ENCODE measurements at regions not wholly inside any gene's neighbourhood (a gene's known extent, or its start where the extent isn't known, plus 50 kb on each side); places are given as distances from the start of the nearest gene placed in this dataset.
A peak's percentile ranks its signal among the peaks of the same experiment; 100 is the strongest.

GRCh38 chr15:72980661-72981060 lies 71.6 kb upstream of the NEO1 start:
- Histone ChIP-seq H3K4me1 (ENCODE audit: control insufficient read depth, insufficient read depth, low read length) (no peaks in the 10 kb centered on the region), H3K9me3 (ENCODE audit: control insufficient read depth, low read length) (peaks cover 13% of the 10 kb centered on the region), H3K4me3 (ENCODE audit: low read length) (no peak overlapping the region), H3K36me3 (ENCODE audit: control insufficient read depth, insufficient read depth, low read length, severe bottlenecking) (no peaks in the 10 kb centered on the region), H3K9ac (ENCODE audit: low read length) (no peak overlapping the region), H3K27me3 (replicated peaks; ENCODE audit: control insufficient read depth, insufficient read depth, low read length) (peaks cover 3% of the 10 kb centered on the region)
- DNase-seq (ENCODE audit: low read depth), result no peak

DNA sequence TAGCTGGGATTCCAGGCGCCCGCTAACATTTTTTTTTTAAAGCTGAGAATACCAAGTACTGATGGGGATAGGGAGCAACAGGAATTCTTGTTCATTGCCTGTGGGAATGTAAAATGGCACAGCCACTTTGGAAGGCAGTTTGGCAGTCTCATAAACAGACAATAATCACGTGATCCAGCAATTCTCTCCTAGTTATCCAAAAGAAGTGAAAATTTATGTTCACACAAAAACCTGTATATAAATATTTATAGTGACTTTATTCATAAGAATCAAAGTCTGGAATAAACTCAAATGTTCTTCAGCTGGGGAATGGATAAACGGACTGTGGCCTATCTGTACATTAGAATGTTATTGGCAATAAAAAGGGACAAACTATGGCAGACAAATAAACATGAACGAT lies 72.5 kb upstream of the NEO1 start:
- peaks cover 3% of the 10 kb centered on the region for H3K27me3 ChIP-seq (replicated peaks; ENCODE audit: control insufficient read depth, insufficient read depth, low read length)
- no peaks in the 10 kb centered on the region for H3K36me3 ChIP-seq (ENCODE audit: control insufficient read depth, insufficient read depth, low read length, severe bottlenecking)
- peaks cover 13% of the 10 kb centered on the region for H3K9me3 ChIP-seq (ENCODE audit: control insufficient read depth, low read length)
- no peak overlapping the region for H3K9ac ChIP-seq (ENCODE audit: low read length)
- no peak for DNase-seq (ENCODE audit: low read depth)
- H3K4me1 ChIP-seq (ENCODE audit: control insufficient read depth, insufficient read depth, low read length), result no peaks in the 10 kb centered on the region
- H3K4me3 ChIP-seq (ENCODE audit: low read length), result no peak overlapping the region

GRCh38 chr15:72979308-72979707 lies 73.0 kb upstream of the NEO1 start:
- Histone ChIP-seq H3K9me3 (ENCODE audit: control insufficient read depth, low read length) (peaks cover 8% of the 10 kb centered on the region), H3K4me3 (ENCODE audit: low read length) (no peak overlapping the region), H3K27me3 (replicated peaks; ENCODE audit: control insufficient read depth, insufficient read depth, low read length) (peaks cover 3% of the 10 kb centered on the region), H3K4me1 (ENCODE audit: control insufficient read depth, insufficient read depth, low read length) (no peaks in the 10 kb centered on the region), H3K9ac (ENCODE audit: low read length) (no peak overlapping the region), H3K36me3 (ENCODE audit: control insufficient read depth, insufficient read depth, low read length, severe bottlenecking) (no peaks in the 10 kb centered on the region)
- DNase-seq (ENCODE audit: low read depth), result no peak

DNA sequence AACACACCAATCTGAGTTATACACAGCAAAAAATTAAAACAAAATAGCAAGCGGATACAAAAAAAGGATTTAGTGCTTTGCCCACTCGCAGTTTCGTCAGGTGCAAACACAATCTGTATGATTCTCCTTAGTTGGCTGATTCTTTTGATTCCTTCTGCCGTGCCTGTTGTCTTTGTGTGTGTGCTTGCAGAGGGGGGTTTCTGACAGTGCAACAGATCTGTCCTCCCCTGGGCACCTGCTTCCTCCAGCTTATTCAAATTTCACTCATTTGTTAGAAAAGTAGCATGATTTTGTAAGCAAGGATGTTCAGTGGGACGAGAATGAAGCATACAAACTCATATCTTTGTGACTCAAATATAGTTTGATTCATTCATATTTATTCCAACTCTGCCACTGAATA lies 74.0 kb upstream of the NEO1 start:
- Histone ChIP-seq H3K36me3 (ENCODE audit: control insufficient read depth, insufficient read depth, low read length, severe bottlenecking) (no peaks in the 10 kb centered on the region), H3K27me3 (replicated peaks; ENCODE audit: control insufficient read depth, insufficient read depth, low read length) (peaks cover 3% of the 10 kb centered on the region), H3K9me3 (ENCODE audit: control insufficient read depth, low read length) (no peaks in the 10 kb centered on the region), H3K9ac (ENCODE audit: low read length) (no peak overlapping the region), H3K4me1 (ENCODE audit: control insufficient read depth, insufficient read depth, low read length) (no peaks in the 10 kb centered on the region), H3K4me3 (ENCODE audit: low read length) (no peak overlapping the region)
- DNase-seq (ENCODE audit: low read depth), result no peak

DNA sequence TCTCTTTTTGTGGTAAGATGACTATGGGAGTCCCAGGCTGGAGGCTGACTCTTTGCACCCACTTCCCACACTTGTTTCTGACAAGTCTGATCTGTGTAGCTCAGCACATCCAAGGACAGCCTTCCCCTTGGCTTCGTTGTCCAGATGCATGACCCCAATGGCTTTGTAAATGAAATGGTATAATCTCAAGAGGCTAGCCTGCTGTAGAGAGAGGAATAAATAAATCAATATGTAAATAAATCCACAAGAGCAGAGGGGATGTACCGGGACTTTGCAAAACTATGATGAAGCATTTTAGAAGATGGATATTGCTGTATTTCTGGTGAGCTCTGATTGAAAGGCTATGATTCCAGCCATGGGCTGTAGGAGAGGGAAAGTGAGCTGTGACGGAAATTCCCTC lies 79.9 kb upstream of the NEO1 start:
- H3K9ac ChIP-seq (ENCODE audit: low read length), result no peak overlapping the region
- H3K27me3 ChIP-seq (replicated peaks; ENCODE audit: control insufficient read depth, insufficient read depth, low read length), result peaks cover 3% of the 10 kb centered on the region
- DNase-seq (ENCODE audit: low read depth), result no peak
- H3K9me3 ChIP-seq (ENCODE audit: control insufficient read depth, low read length), result no peaks in the 10 kb centered on the region
- no peaks in the 10 kb centered on the region for H3K36me3 ChIP-seq (ENCODE audit: control insufficient read depth, insufficient read depth, low read length, severe bottlenecking)
- H3K4me1 ChIP-seq (ENCODE audit: control insufficient read depth, insufficient read depth, low read length), result peaks cover 12% of the 10 kb centered on the region
- peak overlapping the region; percentile 74 for H3K4me3 ChIP-seq (ENCODE audit: low read length)

GRCh38 chr15:72971766-72972165 lies 80.5 kb upstream of the NEO1 start:
- H3K36me3 ChIP-seq (ENCODE audit: control insufficient read depth, insufficient read depth, low read length, severe bottlenecking), result no peaks in the 10 kb centered on the region
- no peaks in the 10 kb centered on the region for H3K9me3 ChIP-seq (ENCODE audit: control insufficient read depth, low read length)
- peaks cover 12% of the 10 kb centered on the region for H3K4me1 ChIP-seq (ENCODE audit: control insufficient read depth, insufficient read depth, low read length)
- peak overlapping the region; percentile 22 for H3K9ac ChIP-seq (ENCODE audit: low read length)
- no peak for DNase-seq (ENCODE audit: low read depth)
- H3K4me3 ChIP-seq (ENCODE audit: low read length), result peak overlapping the region; percentile 74
- H3K27me3 ChIP-seq (replicated peaks; ENCODE audit: control insufficient read depth, insufficient read depth, low read length), result no peaks in the 10 kb centered on the region

GRCh38 chr15:72970933-72971760 lies 81.1 kb upstream of the NEO1 start:
- peak overlapping the region; percentile 74 for H3K4me3 ChIP-seq (ENCODE audit: low read length)
- DNase-seq (ENCODE audit: low read depth), result no peak
- H3K4me1 ChIP-seq (ENCODE audit: control insufficient read depth, insufficient read depth, low read length), result peaks cover 12% of the 10 kb centered on the region
- no peaks in the 10 kb centered on the region for H3K9me3 ChIP-seq (ENCODE audit: control insufficient read depth, low read length)
- no peaks in the 10 kb centered on the region for H3K27me3 ChIP-seq (replicated peaks; ENCODE audit: control insufficient read depth, insufficient read depth, low read length)
- H3K9ac ChIP-seq (ENCODE audit: low read length), result peak overlapping the region; percentile 22
- H3K36me3 ChIP-seq (ENCODE audit: control insufficient read depth, insufficient read depth, low read length, severe bottlenecking), result no peaks in the 10 kb centered on the region

- H3K27me3 ChIP-seq (replicated peaks; ENCODE audit: control insufficient read depth, insufficient read depth, low read length), result no peaks in the 10 kb centered on the region
- no peaks in the 10 kb centered on the region for H3K36me3 ChIP-seq (ENCODE audit: control insufficient read depth, insufficient read depth, low read length, severe bottlenecking)
- no peak for DNase-seq (ENCODE audit: low read depth)
- H3K4me1 ChIP-seq (ENCODE audit: control insufficient read depth, insufficient read depth, low read length), result peaks cover 12% of the 10 kb centered on the region
- no peak overlapping the region for H3K9ac ChIP-seq (ENCODE audit: low read length)
- no peaks in the 10 kb centered on the region for H3K9me3 ChIP-seq (ENCODE audit: control insufficient read depth, low read length)
- no peak overlapping the region for H3K4me3 ChIP-seq (ENCODE audit: low read length)
These were observed 83.7 kb upstream of the NEO1 start for GRCh38 chr15:72968531-72968922.

- Histone ChIP-seq H3K4me1 (ENCODE audit: control insufficient read depth, insufficient read depth, low read length) (peaks cover 12% of the 10 kb centered on the region), H3K9ac (ENCODE audit: low read length) (no peak overlapping the region), H3K4me3 (ENCODE audit: low read length) (no peak overlapping the region), H3K9me3 (ENCODE audit: control insufficient read depth, low read length) (peaks cover 4% of the 10 kb centered on the region), H3K36me3 (ENCODE audit: control insufficient read depth, insufficient read depth, low read length, severe bottlenecking) (no peaks in the 10 kb centered on the region), H3K27me3 (replicated peaks; ENCODE audit: control insufficient read depth, insufficient read depth, low read length) (no peaks in the 10 kb centered on the region)
- DNase-seq (ENCODE audit: low read depth), result no peak
These were observed 84.3 kb upstream of the NEO1 start for GRCh38 chr15:72967811-72968530.

GRCh38 chr15:72967397-72967796 lies 84.9 kb upstream of the NEO1 start:
- H3K36me3 ChIP-seq (ENCODE audit: control insufficient read depth, insufficient read depth, low read length, severe bottlenecking), result no peaks in the 10 kb centered on the region
- H3K9ac ChIP-seq (ENCODE audit: low read length), result no peak overlapping the region
- no peak overlapping the region for H3K4me3 ChIP-seq (ENCODE audit: low read length)
- DNase-seq (ENCODE audit: low read depth), result no peak
- H3K27me3 ChIP-seq (replicated peaks; ENCODE audit: control insufficient read depth, insufficient read depth, low read length), result no peaks in the 10 kb centered on the region
- H3K4me1 ChIP-seq (ENCODE audit: control insufficient read depth, insufficient read depth, low read length), result peaks cover 12% of the 10 kb centered on the region
- H3K9me3 ChIP-seq (ENCODE audit: control insufficient read depth, low read length), result peaks cover 4% of the 10 kb centered on the region

DNA sequence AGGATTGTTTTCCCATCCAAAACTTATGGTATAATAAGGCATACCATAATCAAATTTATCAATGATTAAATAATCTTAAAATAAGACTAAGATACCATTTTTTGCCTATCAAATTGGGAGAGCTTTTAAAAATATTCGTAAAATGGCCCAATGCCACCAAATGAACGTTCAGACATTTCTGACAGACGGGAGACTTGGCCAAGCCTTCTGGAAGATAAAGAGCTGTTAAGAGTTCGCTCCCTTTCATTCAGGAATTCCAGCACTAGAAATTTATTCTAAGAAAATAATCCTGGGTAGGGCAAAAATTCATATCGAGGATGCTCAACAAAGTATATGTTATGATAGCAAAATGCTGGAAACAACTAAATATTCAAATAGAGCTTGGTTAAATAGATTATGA lies 85.6 kb upstream of the NEO1 start:
- peaks cover 8% of the 10 kb centered on the region for H3K4me1 ChIP-seq (ENCODE audit: control insufficient read depth, insufficient read depth, low read length)
- H3K36me3 ChIP-seq (ENCODE audit: control insufficient read depth, insufficient read depth, low read length, severe bottlenecking), result no peaks in the 10 kb centered on the region
- DNase-seq (ENCODE audit: low read depth), result no peak
- H3K9ac ChIP-seq (ENCODE audit: low read length), result no peak overlapping the region
- H3K9me3 ChIP-seq (ENCODE audit: control insufficient read depth, low read length), result peaks cover 4% of the 10 kb centered on the region
- H3K27me3 ChIP-seq (replicated peaks; ENCODE audit: control insufficient read depth, insufficient read depth, low read length), result no peaks in the 10 kb centered on the region
- H3K4me3 ChIP-seq (ENCODE audit: low read length), result no peak overlapping the region
